ENCODE measurements at regions not wholly inside any gene's neighbourhood (a gene's known extent, or its start where the extent isn't known, plus 50 kb on each side); places are given as distances from the start of the nearest gene placed in this dataset.

DNA sequence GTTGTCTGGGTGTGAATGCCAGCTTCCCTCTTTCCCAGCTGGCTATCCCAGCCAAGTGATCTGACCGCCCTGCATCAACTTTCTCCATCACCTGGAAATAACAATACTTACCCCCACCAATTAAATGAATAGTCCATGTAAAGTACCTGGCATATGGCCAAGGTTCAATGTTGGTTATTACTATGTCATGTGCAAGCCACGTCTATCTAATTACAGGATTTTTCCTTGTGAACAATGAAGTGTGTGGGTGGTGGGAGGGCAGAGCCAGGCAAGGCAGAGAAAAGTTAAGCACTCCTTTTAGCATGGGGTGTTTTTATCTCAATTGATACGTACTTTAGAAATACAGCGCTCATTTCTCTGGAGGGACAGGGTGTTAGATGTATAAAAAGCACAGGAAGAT lies 121.1 kb downstream of the NHLRC3 start:
- Histone ChIP-seq H3K36me3 (ENCODE audit: control insufficient read depth in 2 of 2, insufficient read depth in 2 of 2, low read length in 2 of 2) (no peaks in the 10 kb centered on the region), H3K9me3 (ENCODE audit: control insufficient read depth in 2 of 2, low read length in 2 of 2) (no peaks in the 10 kb centered on the region), H3K9ac (ENCODE audit: low read depth in 1 of 2, low read length in 2 of 2) (no peak overlapping the region), H3K27ac (ENCODE audit: low read depth in 2 of 2, low read length in 2 of 2) (no peak overlapping the region), H3K27me3 (ENCODE audit: control insufficient read depth in 2 of 2, insufficient read depth in 2 of 2, low read length in 2 of 2) (no peaks in the 10 kb centered on the region), H3K4me3 (ENCODE audit: low read length in 2 of 2) (no peak overlapping the region), H3K4me1 (ENCODE audit: control insufficient read depth in 2 of 2, insufficient read depth in 2 of 2, low read length in 2 of 2) (no peaks in the 10 kb centered on the region)

DNA sequence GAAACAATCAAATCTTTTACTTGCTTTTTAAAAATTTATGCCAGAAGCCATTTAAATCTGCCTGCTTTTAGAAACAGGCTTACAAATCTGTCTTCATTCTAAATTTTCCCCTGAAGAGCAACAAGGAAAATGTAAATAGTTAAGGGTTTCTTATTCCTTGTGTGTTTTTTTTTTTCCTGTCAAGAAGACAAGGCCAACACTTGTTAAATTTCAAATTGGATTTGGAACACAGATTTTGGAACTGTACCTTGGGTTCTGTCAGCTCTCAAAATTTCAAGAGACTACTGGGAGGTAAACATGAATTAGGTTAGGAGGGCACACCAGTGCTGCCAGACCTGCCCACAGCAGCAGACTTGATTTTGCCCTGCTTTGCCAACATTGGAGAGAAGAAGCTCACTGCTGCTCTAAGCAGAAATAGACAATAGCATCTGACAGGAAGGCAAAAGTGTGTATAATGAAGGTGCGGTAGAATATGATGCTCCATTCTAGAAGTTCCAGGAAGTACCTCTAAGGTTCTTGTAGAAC lies 121.7 kb downstream of the NHLRC3 start:
- H3K9ac ChIP-seq (ENCODE audit: low read depth in 1 of 2, low read length in 2 of 2), result no peak overlapping the region

DNA sequence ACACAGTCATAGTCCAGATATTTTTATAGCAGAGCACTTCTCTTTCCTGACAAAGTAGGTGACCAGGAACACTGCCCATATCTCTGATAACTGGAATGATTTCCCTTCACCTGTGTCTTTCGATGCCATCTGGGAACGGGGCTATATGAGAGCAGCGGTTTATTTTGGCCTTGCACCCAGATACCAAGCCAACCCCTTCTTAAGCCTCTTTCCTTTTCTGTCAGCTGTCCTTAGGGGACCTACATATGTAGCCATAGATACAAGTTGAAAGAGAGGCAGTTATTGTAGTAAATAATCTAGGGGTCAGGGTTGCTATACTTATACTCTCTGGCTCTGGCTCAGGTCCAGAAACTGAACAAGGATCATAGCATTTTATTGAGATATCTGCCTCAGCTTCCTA lies 128.8 kb downstream of the NHLRC3 start:
- H3K27me3 ChIP-seq (ENCODE audit: control insufficient read depth in 2 of 2, insufficient read depth in 2 of 2, low read length in 2 of 2), result no peaks in the 10 kb centered on the region

More for the DNA sequence above, 121.7 kb downstream of the NHLRC3 start:
- Histone ChIP-seq H3K27ac (ENCODE audit: low read depth in 2 of 2, low read length in 2 of 2) (no peak overlapping the region), H3K27me3 (ENCODE audit: control insufficient read depth in 2 of 2, insufficient read depth in 2 of 2, low read length in 2 of 2) (no peaks in the 10 kb centered on the region), H3K4me1 (ENCODE audit: control insufficient read depth in 2 of 2, insufficient read depth in 2 of 2, low read length in 2 of 2) (no peaks in the 10 kb centered on the region), H3K9me3 (ENCODE audit: control insufficient read depth in 2 of 2, low read length in 2 of 2) (no peaks in the 10 kb centered on the region), H3K4me3 (ENCODE audit: low read length in 2 of 2) (no peak overlapping the region), H3K36me3 (ENCODE audit: control insufficient read depth in 2 of 2, insufficient read depth in 2 of 2, low read length in 2 of 2) (no peaks in the 10 kb centered on the region)

DNA sequence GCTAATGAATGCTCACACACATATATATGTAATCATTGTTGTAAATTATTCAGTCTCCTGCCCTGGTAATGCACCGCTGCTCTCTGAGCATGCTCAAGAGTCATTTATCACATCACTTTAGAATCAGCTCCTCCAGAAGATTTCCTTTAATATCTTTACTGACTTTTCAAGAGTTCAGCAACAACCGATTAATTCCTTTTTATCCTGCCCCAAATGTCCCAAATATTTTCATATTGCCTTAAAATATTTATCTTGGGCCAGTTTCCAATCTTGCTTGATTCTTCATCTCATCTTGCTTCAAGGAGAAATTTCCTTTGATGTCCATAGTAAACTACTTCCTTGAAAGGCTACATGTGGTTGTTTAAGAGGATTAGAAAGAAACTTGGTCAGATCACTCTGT lies 132.5 kb downstream of the NHLRC3 start:
- Histone ChIP-seq H3K9me3 (ENCODE audit: control insufficient read depth in 2 of 2, low read length in 2 of 2) (no peaks in the 10 kb centered on the region), H3K36me3 (ENCODE audit: control insufficient read depth in 2 of 2, insufficient read depth in 2 of 2, low read length in 2 of 2) (no peaks in the 10 kb centered on the region), H3K27ac (ENCODE audit: low read depth in 2 of 2, low read length in 2 of 2) (no peak overlapping the region), H3K4me3 (ENCODE audit: low read length in 2 of 2) (no peak overlapping the region), H3K4me1 (ENCODE audit: control insufficient read depth in 2 of 2, insufficient read depth in 2 of 2, low read length in 2 of 2) (no peaks in the 10 kb centered on the region), H3K9ac (ENCODE audit: low read depth in 1 of 2, low read length in 2 of 2) (no peak overlapping the region), H3K27me3 (ENCODE audit: control insufficient read depth in 2 of 2, insufficient read depth in 2 of 2, low read length in 2 of 2) (no peaks in the 10 kb centered on the region)

More for the DNA sequence above, 128.8 kb downstream of the NHLRC3 start:
- H3K27ac ChIP-seq (ENCODE audit: low read depth in 2 of 2, low read length in 2 of 2), result no peak overlapping the region
- no peaks in the 10 kb centered on the region for H3K9me3 ChIP-seq (ENCODE audit: control insufficient read depth in 2 of 2, low read length in 2 of 2)
- no peaks in the 10 kb centered on the region for H3K4me1 ChIP-seq (ENCODE audit: control insufficient read depth in 2 of 2, insufficient read depth in 2 of 2, low read length in 2 of 2)
- H3K9ac ChIP-seq (ENCODE audit: low read depth in 1 of 2, low read length in 2 of 2), result no peak overlapping the region
- no peaks in the 10 kb centered on the region for H3K36me3 ChIP-seq (ENCODE audit: control insufficient read depth in 2 of 2, insufficient read depth in 2 of 2, low read length in 2 of 2)
- H3K4me3 ChIP-seq (ENCODE audit: low read length in 2 of 2), result no peak overlapping the region

DNA sequence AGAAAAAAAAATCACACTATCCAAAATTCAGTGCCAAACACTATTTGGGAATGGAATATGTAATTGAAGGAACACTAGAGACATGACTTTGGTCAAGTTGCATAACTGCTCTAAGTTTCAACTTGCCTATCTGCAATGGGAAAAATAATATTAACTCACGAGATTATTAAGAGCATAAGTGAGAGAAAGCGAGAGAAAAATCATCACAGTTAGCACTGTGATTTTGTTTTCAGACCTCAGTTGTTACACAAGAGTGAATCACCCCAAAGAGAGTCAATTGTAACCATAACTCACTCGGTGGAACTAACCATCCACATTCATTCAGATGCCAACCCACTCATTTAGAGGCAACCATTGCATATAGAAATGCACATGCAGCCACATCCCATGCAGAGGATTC lies 147.1 kb downstream of the NHLRC3 start:
- Histone ChIP-seq H3K9me3 (ENCODE audit: control insufficient read depth in 2 of 2, low read length in 2 of 2) (no peaks in the 10 kb centered on the region), H3K9ac (ENCODE audit: low read depth in 1 of 2, low read length in 2 of 2) (no peak overlapping the region), H3K27ac (ENCODE audit: low read depth in 2 of 2, low read length in 2 of 2) (no peak overlapping the region), H3K4me1 (ENCODE audit: control insufficient read depth in 2 of 2, insufficient read depth in 2 of 2, low read length in 2 of 2) (no peaks in the 10 kb centered on the region), H3K4me3 (ENCODE audit: low read length in 2 of 2) (no peak overlapping the region), H3K36me3 (ENCODE audit: control insufficient read depth in 2 of 2, insufficient read depth in 2 of 2, low read length in 2 of 2) (no peaks in the 10 kb centered on the region), H3K27me3 (ENCODE audit: control insufficient read depth in 2 of 2, insufficient read depth in 2 of 2, low read length in 2 of 2) (no peaks in the 10 kb centered on the region)

DNA sequence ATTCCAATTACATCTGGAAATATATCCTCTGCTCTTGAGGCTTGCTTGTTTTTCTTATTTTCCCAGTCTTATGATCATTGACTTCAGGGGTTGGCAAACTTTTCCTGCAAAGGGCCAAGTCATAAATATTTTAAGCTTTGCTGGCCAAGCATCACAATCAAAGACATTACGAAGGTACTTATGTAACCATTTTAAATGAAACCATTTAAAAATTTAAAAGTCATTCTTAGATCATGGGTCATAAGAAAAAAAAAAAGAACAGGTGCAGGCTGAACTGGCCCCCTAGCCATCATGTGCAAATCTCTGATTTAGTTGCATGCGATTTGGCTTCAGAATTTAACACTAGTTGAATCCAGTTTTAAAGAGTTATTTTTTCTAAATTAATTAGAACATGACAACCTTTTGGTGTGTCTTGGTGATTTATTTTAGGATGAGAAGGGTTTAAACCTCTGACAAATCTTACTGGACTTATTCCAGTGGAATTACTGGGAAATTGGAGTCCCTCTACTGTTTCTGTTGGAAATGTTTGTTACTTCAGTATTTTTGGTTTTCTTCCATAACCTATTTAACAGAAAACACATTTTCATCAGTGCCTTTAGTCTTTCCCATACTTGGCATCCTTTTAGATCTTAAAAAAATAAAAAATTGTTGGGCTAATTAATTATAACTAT lies 148.1 kb downstream of the NHLRC3 start:
- no peak overlapping the region for H3K4me3 ChIP-seq (ENCODE audit: low read length in 2 of 2)
- H3K36me3 ChIP-seq (ENCODE audit: control insufficient read depth in 2 of 2, insufficient read depth in 2 of 2, low read length in 2 of 2), result no peaks in the 10 kb centered on the region
- no peak overlapping the region for H3K27ac ChIP-seq (ENCODE audit: low read depth in 2 of 2, low read length in 2 of 2)
- H3K9me3 ChIP-seq (ENCODE audit: control insufficient read depth in 2 of 2, low read length in 2 of 2), result no peaks in the 10 kb centered on the region
- no peaks in the 10 kb centered on the region for H3K27me3 ChIP-seq (ENCODE audit: control insufficient read depth in 2 of 2, insufficient read depth in 2 of 2, low read length in 2 of 2)
- no peaks in the 10 kb centered on the region for H3K4me1 ChIP-seq (ENCODE audit: control insufficient read depth in 2 of 2, insufficient read depth in 2 of 2, low read length in 2 of 2)
- H3K9ac ChIP-seq (ENCODE audit: low read depth in 1 of 2, low read length in 2 of 2), result no peak overlapping the region

DNA sequence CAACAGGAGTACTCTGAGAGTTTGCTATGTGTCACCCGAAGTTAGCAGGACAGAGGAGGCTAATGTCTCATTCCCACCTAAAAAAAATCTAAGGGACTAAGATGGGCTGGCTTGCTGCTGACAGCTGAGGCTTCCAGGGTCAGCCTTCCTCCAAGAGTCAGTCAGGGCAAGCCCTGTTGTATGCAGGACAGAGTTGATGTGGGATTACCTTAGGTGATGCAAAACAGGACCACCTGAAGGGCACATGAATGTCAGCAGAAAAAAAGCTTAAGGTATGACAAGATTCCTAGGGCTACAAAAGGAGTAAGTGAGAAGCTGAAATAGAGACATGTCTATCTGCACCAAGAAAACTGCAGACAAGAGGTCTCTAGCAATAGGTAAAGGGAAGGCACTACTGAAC lies 151.5 kb downstream of the NHLRC3 start:
- Histone ChIP-seq H3K36me3 (ENCODE audit: control insufficient read depth in 2 of 2, insufficient read depth in 2 of 2, low read length in 2 of 2) (no peaks in the 10 kb centered on the region), H3K4me1 (ENCODE audit: control insufficient read depth in 2 of 2, insufficient read depth in 2 of 2, low read length in 2 of 2) (no peaks in the 10 kb centered on the region), H3K27ac (ENCODE audit: low read depth in 2 of 2, low read length in 2 of 2) (no peak overlapping the region), H3K9ac (ENCODE audit: low read depth in 1 of 2, low read length in 2 of 2) (no peak overlapping the region), H3K9me3 (ENCODE audit: control insufficient read depth in 2 of 2, low read length in 2 of 2) (no peaks in the 10 kb centered on the region), H3K4me3 (ENCODE audit: low read length in 2 of 2) (no peak overlapping the region), H3K27me3 (ENCODE audit: control insufficient read depth in 2 of 2, insufficient read depth in 2 of 2, low read length in 2 of 2) (no peaks in the 10 kb centered on the region)

DNA sequence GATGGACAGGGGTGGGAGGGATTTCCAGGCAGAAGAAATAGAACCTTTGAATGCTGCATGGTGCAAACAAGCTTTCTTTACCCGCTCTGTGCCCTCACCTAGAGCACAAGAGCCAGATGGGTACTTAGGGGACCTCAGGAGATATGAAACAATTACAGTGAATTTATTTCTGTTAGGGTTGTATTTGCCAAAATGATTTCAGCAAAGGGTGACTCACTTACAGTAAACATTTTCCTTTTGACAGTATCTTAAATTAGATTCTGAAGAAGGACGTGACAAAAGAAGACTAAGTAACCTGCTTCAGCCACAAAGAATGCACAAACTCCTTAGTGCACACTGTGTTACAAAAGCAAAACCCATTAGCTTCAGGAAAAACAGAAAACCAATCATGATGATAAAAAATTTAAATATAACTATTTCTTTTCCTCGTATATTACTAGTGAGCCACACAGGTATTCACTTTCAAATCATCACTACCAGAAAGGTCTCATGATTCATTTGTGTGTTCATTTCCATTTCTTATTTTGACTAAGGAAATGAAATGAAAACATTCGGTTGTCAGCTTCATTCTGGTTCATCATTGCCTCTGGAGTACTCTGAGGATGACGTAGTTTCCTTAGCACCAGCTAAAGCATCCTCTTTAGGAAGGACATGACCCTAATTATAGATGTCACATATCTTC lies 158.8 kb downstream of the NHLRC3 start:
- Histone ChIP-seq H3K9ac (ENCODE audit: low read depth in 1 of 2, low read length in 2 of 2) (no peak overlapping the region), H3K4me3 (ENCODE audit: low read length in 2 of 2) (no peak overlapping the region), H3K4me1 (ENCODE audit: control insufficient read depth in 2 of 2, insufficient read depth in 2 of 2, low read length in 2 of 2) (no peaks in the 10 kb centered on the region), H3K27ac (ENCODE audit: low read depth in 2 of 2, low read length in 2 of 2) (no peak overlapping the region), H3K9me3 (ENCODE audit: control insufficient read depth in 2 of 2, low read length in 2 of 2) (no peaks in the 10 kb centered on the region), H3K36me3 (ENCODE audit: control insufficient read depth in 2 of 2, insufficient read depth in 2 of 2, low read length in 2 of 2) (no peaks in the 10 kb centered on the region), H3K27me3 (ENCODE audit: control insufficient read depth in 2 of 2, insufficient read depth in 2 of 2, low read length in 2 of 2) (no peaks in the 10 kb centered on the region)

DNA sequence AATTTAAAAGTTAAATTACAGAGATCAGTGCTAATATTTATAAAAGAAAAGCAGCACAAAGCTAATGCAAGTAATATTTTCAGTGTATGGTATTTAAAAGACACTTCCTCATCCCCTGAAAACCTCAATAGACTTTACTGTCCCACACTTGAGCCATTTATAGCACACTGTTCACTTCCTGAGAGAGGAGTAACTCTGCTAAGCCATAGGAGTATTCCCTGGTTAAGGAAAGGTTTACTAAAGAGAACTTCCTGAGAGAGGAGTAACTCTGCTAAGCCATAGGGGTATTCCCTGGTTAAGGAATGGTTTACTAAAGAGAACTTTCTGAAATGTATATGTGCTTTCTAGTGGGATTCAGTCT lies 159.4 kb downstream of the NHLRC3 start:
- Histone ChIP-seq H3K4me3 (ENCODE audit: low read length in 2 of 2) (no peak overlapping the region), H3K36me3 (ENCODE audit: control insufficient read depth in 2 of 2, insufficient read depth in 2 of 2, low read length in 2 of 2) (no peaks in the 10 kb centered on the region), H3K9ac (ENCODE audit: low read depth in 1 of 2, low read length in 2 of 2) (no peak overlapping the region), H3K27me3 (ENCODE audit: control insufficient read depth in 2 of 2, insufficient read depth in 2 of 2, low read length in 2 of 2) (no peaks in the 10 kb centered on the region), H3K9me3 (ENCODE audit: control insufficient read depth in 2 of 2, low read length in 2 of 2) (no peaks in the 10 kb centered on the region), H3K27ac (ENCODE audit: low read depth in 2 of 2, low read length in 2 of 2) (no peak overlapping the region), H3K4me1 (ENCODE audit: control insufficient read depth in 2 of 2, insufficient read depth in 2 of 2, low read length in 2 of 2) (no peaks in the 10 kb centered on the region)

DNA sequence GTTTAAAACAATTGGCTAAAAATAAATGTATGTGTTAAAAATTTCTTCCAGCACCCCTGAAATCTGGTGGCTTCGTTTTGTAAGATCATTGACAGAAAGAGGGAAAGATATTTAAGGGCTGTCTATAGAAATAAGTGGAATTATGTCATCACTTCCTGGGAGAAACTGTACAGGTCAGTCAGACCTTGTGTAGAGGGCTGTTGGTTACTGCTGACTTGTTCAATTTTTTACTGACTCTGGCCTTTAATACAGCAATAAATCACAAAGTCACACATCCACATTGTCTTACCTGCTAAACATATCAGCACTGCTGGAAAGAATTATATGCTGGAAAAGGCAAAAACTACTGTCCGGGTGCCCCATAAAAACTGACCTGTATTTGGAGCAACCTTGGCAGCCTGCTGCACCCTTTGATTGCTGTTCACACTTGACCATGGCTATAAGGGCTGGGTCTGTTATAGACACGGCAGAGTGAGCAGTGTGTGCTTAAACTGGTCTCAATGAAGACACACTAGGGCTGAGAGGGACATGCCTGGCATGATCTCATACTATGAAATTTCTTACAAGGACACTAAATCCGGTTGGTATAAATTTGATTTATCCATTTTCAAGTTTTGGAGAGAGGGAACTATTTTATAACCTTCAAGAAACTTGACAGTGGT lies 162.1 kb downstream of the NHLRC3 start:
- Histone ChIP-seq H3K9ac (ENCODE audit: low read depth in 1 of 2, low read length in 2 of 2) (no peak overlapping the region), H3K9me3 (ENCODE audit: control insufficient read depth in 2 of 2, low read length in 2 of 2) (no peaks in the 10 kb centered on the region), H3K4me1 (ENCODE audit: control insufficient read depth in 2 of 2, insufficient read depth in 2 of 2, low read length in 2 of 2) (no peaks in the 10 kb centered on the region), H3K27me3 (ENCODE audit: control insufficient read depth in 2 of 2, insufficient read depth in 2 of 2, low read length in 2 of 2) (no peaks in the 10 kb centered on the region), H3K4me3 (ENCODE audit: low read length in 2 of 2) (no peak overlapping the region), H3K36me3 (ENCODE audit: control insufficient read depth in 2 of 2, insufficient read depth in 2 of 2, low read length in 2 of 2) (no peaks in the 10 kb centered on the region), H3K27ac (ENCODE audit: low read depth in 2 of 2, low read length in 2 of 2) (no peak overlapping the region)

Measured in mucosa of rectum (tissue), 2 donors.